Astrocyte of the hippocampus (primary cell): ENCODE measurements at regions not wholly inside any gene's neighbourhood (a gene's known extent, or its start where the extent isn't known, plus 50 kb on each side); places are given as distances from the start of the nearest gene placed in this dataset.
A peak's percentile ranks its signal among the peaks of the same experiment; 100 is the strongest.

Experiments used
- DNase-seq: peaks from one replicate; pipeline ENCODE4 v3.0.0; 2011; ENCODE audit warnings: low read depth, low spot score

DNA sequence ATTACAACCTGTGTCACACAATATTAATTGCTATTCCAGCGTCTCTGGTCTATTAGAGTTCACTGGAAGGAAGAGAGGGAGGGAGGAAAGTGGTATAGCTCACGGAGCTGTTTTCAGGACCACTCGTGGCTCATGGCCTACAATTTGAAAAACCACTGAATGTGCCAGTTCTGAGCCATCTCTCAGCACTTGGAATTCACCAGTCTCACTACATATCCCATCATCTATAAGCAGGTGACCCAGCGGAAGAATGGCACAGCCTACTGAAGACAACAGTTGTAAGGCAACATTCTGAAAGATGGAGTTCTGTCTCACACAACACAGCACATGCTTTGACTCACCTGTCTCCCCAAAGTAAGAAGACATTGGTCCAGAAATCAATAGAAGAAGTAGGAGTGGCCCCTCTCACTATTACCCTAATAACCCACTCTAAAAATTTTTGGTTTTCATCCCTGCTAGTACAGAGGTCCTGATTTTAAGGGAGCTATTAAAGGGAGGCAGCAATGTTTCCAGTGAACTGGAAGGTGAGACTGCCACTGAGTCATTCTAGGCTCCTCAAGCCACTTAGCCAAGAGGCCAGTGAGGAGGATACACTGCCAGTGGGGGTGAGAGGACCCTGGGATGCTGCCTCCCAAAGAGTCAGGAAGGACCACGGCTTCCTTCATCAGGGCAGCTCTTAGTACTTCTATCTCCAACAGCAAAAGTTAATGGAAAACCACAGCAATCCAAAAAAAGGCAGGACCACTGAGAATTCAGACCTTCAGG is 50.0 kb upstream of the DOCK9 start:
- DNase-seq = no peak

DNA sequence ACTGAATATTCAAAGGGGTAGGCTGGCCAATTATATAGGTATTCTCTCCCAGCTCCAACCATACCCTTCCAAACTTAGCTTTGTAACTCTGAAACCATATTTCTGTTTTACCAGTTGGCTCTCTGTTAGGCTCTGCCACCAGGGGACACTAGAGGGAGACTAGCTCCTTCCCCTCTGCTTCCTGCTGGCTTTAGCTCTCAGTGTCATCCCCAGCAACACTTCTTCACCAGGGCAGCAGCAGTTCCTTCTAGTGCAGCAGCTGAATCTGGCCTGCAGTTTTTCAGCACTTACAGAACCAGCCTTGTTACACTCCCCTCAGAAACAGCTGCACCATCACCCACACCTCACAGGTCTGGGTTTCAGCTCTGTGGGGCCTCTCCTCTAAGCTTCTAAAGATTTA is 51.0 kb upstream of the DOCK9 start:
- no peak for DNase-seq

DNA sequence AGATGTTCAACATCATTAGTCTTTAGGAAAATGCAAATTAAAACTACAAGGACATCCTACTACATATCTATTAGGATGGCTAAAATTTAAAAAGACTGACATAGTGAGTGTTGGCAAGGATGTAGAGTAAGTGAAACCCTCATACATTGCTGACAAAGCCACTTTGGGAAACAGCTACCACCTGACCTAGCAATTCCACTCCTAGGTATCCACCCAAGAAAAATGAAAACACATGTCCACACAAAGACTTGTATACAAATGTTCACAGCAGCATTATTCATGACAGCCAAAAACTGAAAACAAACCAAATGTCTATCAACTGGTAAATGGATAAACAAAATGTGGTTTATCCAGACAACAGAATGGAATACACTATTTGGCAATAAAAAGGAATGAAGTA is 51.7 kb upstream of the DOCK9 start:
- DNase-seq = no peak

DNA sequence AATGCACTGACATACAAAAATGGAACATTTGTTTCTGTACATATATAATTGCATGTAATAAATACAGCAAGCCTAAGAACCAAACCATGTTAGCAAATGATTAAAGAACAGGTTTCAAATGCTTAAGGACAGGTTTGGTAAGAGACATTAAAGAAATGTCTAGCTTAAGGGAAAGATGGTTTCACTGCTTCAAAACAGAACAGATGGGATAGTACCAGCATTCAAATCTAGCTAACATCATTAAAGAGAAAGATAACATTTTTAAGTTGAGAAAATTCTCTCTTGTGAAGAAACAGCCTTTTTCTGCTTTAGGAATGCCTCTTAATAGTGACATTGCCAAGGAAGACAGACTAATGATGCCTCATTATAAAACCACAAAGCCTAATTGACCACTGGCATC is 52.5 kb upstream of the DOCK9 start:
- DNase-seq = no peak

DNA sequence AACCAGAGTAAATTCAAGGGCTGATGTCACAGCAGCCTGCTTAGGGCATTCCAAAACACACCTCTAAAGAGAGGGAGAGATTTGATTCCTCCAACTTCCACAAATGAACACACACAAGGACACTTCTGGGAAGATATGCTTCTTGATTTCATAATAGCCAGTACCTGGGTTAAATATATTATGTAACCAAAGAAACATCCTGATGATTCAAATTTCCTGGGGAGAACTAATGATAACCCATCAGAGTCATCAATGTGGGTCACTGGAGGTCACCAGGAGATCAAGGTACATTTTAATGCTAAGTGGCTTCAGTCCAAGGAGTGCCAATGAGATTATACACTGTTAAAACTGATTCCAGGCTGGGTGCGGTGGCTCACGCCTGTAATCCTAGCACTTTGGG is 54.0 kb upstream of the DOCK9 start:
- DNase-seq = no peak

DNA sequence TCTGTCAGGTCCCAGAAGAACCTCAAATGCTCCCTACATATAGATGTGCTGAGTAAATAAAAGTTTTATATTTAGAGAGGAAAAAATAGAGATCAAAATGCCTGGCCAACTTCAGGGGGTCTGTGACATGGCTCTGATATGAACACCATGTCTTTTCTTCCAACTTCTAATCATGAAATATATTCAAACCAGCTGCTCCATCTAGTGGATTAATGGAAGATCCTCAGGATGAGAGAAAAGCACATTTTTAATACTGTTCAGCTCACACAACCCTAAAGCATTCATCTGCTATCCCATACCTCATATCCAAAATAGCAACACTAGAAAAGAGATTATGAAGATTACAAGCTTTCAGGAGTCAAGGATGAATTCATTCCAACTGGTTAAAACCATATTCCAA is 56.0 kb upstream of the DOCK9 start:
- DNase-seq = peak; percentile 53

DNA sequence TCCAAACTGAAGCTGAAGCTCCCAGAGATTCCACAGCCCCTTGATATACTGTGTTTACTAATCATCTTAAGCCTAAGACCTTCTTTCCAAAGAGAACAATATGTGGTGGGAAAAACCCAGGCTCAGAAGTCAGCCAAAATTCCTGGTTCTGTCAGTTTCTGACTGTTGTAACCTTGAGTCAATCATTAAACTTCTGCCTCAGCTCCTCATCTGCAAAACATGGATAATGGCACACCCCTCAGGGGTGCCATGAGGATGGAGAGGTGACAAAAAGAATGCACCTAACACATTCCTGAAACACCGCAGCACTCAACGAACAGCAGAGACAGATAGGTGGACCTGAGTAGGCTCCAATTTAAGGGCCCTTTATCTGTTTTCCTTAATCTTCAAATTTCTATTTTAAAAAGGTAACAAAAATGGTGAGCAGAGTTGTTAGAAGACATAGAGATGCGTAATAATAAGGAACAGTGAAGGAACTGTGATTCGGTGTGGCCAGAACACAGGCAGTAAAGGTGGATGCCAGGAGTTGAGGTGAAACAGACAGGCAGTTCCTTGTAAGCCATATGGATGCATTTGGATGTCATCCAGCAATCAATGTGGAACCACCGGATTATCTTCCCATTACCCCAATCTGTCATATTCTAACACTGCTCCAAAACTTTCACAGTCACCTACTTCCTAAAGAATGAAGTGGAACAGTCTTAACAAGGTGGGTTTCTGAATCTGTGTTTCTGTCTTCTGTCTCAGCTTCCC is 56.6 kb upstream of the DOCK9 start:
- no peak for DNase-seq

DNA sequence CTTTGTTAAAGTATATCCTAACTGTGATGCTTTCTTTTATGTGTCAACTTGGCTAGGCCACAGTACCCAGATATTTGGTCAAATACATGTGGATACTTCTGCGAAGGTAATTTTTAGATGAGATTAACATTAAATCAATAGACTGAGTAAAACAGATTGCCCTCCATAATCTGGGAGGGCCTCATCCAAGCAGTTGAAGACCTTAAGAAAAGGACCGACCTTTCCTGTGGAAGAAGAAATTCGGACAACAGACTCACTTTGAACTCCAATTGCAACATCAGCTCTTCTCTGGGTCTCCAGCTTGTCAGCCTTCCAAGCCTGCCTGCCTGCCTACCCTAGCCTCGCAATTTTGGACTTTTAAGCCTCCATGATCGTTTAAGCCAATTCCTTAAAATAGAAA is 57.9 kb upstream of the DOCK9 start:
- DNase-seq = no peak

DNA sequence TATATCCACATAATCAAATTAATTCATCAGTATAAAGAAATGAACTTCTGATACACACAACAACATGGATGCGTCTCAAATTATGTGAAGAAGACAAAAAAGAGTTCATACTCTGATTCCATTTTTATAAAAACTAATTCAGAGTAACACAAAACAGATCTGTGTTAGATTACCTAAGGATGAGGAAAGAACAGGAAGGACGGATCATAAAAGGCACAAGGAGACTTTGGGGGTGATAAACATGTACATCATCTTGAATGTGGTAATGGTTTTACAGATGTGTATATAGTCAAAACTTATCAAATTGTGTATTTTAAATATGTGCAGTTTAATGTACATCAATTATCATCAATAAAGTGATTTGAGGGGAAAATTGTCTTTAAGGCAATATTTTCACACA is 59.9 kb upstream of the DOCK9 start:
- DNase-seq = no peak

DNA sequence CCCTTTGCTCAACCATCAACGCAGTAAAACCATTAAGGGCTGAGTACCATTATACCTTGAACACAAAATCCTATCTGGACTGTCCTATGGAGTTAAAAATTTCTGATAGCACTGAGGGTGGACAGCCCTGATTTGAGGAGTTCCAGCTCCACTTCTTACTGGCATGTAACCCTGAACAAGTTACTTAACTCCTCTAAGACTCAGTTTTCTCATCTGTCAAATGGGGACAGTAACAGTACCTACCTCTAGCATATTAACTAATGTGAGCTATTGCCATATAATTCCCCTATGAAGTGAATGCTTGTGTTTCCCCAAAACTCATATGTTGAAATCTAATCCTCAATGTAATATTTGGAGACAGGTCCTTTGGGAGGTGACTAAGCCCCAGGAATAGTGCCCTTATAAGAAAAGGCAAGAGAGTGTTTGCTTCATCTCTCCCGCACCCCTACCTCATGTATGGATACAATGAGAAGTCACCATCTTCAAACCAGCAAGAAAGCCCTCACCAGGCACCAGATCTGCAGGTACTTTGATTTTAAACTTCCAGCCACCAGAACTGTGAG is 61.9 kb upstream of the DOCK9 start:
- DNase-seq = no peak

DNA sequence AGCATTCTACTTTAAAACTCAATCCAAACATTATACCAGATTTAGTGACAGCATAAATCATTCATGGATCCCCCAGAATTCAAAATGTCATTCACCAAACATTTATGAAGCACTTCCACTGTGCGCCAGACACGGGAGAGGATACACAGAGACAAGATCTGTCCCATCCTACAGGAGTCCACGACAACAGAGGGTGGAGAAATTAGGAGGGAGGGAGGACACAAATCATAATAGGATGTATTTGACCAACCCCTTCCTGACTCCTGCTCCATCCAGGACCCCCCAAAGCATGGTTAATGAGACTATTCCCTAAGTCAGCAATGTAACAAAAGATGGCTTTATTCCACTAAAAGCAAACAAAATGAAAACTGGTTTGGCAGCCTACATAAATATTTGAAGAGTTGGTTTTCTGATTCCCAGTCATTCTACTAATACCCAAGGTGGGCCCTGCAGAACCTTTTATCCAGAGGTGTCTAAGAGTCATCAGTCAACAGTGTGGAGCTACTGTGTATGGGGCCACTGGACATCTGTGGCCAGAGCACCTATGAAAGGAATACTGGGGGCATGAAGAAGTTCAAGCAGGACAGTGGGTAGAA is 62.8 kb upstream of the DOCK9 start:
- no peak for DNase-seq

DNA sequence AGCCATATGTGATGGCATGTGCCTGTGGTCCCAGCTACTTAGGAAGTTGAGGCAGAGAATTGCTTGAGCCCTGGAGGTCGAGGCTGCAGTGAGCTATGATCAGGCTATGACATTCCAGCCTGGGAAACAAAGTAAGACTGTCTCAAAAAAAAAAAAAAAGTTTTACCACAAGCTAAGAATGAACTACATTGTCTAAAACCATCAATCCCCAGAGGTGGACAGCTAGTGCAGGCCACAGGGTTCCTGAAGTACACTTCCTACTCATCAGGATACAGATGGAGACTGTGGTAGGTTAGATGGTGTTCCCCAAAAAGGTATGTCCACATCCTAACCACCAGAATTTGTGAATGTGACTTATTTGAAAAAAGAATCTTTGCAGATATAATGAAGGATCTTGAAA is 63.5 kb upstream of the DOCK9 start:
- no peak for DNase-seq

DNA sequence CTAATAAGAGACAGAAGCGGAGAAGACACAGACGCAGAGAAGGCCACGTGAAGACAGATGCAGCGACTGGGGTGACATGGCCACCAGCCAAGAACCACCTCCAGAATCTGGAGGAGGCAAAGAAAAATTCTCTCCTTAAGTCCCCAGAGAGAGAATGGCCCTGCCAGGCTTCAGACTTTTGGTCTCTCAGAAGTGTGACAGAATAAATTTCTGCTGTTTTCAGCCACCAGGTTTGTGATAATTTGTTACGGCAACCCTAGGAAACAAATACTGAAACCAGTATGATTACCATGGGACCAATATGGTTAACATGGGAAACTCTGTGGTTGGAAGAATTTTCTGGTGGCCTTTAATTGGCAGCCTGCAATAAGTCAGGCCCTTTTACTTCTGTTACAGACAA is 63.9 kb upstream of the DOCK9 start:
- DNase-seq = no peak

DNA sequence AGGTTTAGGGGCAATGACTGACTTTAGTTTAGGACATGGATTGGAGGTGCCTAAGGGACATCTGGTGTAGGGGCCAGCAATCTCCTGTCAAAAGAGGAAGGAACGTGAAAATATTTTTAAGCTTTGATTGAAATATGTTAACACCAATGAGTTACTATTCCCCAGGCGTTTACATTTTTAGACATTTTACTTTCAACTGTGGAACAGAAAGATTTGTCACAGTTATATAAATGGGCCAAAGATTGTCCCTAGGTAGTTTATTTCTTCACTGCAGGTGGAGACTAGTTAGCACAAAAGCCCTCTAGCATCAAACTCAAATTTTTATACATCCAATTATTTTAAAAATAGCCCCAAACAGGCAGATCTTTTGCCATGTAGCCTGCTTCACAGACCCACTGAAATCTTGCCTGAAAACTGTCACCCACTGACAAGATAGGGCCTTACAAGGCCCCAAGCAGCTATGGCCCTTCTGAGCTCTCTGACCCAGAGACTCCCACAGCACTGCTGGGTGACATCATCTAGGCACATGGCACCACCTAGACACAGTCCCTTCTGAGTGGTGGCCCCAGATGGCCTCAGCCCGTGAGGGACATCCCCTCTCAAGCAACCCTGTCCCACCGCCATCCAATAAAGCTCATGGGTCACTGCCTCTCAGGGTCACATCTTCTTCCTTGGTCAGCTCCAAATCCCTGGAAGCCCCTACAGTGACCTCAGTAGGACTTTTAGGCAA is 64.8 kb upstream of the DOCK9 start:
- DNase-seq = no peak

DNA sequence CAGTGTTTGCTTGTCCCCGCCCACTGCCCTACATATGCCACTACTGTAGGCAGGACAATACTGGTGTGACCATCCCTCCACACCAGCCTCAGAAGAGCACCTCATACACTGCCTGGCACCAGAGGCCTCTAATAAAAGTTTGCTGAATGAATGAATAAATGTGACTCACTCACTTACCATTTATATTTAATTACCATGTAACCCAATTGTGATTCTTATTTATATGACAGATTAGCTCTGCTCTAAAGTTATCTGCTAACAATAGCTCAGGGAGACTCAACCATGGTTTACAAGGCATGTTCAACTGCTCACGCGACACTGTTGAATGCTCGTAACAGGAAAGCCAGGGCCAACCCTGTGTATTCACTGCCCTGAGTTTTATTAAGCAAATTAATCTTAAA is 66.0 kb upstream of the DOCK9 start:
- no peak for DNase-seq

DNA sequence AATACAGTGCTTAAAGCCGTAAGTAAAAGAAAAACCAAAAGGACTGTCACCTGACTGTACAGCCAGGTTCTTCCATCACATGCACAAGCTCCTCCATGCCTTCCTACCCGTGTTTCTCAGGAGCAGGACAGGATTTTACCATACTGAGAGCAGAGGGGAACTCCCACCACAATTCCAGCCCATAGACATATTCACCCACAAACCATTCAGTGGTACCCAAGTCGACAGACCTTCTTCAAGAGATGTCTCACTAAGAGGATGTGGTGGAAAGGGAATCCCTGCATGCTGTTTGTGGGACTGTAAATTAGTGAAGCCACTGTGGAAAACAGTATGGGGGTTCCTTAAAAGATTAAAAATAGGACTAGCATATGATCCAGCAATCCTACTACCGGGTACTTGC is 66.9 kb upstream of the DOCK9 start:
- no peak for DNase-seq

DNA sequence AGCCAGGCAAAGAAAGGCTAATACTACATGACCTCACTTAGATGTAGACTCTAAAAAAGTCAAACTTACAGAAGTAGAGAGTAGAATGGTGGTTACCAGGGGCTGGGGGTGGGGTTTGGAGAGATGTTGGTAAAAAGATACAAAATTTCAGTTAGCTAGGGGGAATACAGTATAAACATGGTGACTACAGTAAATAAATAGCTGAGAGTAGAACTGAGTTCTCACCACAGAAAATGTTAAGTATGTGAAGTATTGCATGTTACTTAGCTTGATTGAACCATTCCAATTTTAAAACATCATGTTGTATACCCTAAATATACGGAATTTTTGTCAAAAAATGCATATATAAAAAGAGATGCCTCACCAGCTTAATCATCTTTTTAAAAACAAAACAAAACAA is 67.5 kb upstream of the DOCK9 start:
- DNase-seq = peak; percentile 57

DNA sequence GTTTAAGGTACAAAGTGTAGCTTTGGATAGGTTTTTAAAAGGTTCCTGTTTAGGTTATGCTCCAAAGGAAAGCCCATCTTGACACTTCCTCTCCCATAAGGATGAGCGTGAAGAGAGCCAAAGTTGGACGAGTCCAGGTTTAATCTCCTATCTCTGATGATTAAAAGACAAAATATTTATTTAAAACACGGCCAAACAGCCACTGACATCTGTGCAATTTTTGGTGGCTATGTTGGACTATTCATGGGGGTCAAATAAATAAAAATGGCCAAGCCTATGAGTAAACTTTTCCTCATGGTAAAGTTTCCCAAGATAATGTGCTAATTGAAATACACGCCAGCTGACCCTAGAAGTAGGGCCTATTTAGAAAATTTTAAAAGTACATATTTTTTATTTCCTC is 69.0 kb upstream of the DOCK9 start:
- DNase-seq = no peak

DNA sequence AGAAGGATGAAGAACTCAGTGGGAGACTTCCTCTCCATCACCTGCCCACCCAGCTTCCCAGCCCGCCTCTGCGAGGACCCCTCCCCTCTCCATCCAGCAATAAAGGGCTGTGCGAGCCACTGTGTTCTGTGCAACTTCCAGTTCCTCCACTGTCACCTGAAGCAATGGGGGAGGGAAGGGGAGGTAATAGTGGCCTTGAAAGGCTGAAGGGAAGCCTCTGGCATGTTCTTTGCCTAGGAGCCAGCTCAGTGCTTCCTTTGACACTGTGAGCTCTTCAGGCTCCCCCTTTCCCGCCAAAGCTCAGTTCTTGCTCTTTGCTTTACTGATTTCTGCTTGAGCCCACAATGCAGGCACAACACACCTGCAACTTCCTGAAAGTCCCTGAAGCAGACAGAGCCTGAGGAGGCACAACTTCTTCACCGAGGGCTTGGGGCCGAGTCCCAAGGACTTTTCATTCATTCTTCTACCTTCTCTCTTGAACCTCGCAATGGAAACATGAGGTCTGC is 73.2 kb upstream of the DOCK9 start:
- DNase-seq = no peak

DNA sequence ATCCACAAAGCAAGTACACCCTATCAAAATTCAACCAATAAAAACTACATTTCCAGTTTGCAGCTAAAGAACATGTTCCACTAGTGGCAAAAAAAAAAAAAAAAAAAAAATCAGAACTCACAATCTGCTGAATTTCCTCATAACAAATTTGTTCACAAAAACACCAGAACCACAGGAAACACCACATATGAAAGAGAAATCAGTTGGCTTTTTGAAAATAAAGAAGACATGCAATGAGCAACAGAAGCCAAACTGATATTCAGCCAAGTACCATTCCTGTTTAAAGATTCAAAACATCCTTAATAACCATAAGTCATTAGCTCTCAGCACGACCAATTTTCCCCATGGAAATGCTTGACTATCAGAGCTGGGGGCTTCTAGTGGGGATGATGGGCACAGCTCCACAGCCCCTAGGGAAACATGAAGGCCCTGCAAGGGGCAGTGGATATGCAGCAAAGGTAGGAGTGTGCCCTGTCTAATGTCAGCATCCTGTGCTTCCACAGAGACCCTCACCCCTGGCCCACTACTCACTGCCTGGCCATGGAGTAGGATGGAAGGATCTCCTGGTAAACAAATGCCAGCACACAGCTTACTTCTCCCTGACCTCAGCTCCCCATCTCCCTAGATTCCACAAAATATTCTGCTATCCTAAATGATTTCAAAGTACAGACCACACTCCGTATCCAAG is 74.0 kb upstream of the DOCK9 start:
- no peak for DNase-seq

DNA sequence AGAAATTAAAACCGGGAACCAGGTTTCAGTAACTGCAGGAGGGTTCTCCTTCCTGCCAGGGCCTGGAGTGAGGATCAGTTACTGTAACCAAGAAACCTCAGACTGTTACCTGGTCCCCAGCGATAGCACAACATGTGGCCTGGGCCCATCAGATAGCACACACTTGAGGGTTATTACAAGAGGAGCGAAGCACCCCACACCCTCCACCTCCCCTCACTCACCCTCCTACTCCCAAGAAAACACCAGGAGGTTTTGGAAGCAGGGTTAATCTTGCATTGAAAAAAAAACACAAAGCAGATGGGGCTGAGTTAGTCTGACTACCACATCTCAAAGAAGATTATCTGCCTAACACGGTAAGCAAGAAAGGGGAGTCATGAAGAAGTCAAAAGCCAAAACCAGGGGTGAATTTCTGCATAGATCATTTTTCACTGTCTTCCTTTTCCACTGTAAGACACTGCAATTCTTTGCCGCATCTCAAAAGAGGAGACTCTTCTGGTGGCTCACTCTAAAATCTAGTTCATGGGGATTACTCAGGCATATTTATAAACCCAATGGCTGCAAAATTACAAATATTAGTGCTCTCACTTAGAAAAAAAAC is 75.9 kb upstream of the DOCK9 start:
- DNase-seq = no peak
